NCI-H128 (cell line): ENCODE measurements at regions not wholly inside any gene's neighbourhood (a gene's known extent, or its start where the extent isn't known, plus 50 kb on each side); places are given as distances from the start of the nearest gene placed in this dataset.
"Not testable (repeated sequence)": the region's sequence is repeated elsewhere in the genome, so short reads cannot be mapped to it uniquely, and the experiment has no call there.

ENCODE experiments used
- DNase-seq: peaks from one replicate; lab custom pipeline; 2025; ENCODE audit not compliant: unreplicated experiment; lab: John Stamatoyannopoulos, UW

DNA sequence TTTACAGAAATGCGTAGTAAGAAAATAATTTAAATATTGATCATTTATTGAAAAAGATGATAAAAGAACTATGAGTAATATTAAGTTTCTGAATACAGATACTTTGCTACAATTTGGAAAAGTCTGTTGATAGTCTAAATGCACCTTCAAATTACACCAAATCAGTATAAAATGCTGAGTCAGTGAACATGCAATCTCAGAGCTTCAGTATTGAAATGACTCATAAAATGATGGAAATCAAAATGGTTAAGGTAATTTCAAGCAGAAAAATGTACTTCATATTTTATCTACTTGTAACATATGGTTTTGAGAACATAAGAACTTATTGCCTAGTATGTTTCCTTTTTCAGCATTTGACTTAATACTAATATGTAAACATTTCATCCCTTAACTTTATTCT, 448.2 kb downstream of the PCDH10 start:
- DNase-seq, result no peak

DNA sequence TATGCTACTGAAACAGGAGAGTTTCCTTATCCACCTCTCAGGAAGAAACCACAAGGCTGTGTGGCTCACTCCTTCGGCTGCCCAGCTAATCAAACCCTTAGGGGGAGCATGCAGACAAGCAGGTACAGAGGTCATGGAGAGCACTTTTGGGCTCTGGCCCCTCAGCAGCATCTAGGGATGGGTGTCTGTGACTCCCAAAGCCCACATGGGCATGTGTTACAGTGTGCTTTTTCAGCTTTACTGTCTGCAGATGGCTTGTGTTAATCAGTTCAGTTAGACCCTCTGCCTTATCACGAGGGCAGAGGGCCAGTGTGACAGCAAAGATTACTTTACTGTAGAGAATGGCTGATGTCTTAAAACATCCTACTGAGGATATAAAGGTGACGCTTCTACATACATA, 447.4 kb downstream of the PCDH10 start:
- DNase-seq, result no peak

DNA sequence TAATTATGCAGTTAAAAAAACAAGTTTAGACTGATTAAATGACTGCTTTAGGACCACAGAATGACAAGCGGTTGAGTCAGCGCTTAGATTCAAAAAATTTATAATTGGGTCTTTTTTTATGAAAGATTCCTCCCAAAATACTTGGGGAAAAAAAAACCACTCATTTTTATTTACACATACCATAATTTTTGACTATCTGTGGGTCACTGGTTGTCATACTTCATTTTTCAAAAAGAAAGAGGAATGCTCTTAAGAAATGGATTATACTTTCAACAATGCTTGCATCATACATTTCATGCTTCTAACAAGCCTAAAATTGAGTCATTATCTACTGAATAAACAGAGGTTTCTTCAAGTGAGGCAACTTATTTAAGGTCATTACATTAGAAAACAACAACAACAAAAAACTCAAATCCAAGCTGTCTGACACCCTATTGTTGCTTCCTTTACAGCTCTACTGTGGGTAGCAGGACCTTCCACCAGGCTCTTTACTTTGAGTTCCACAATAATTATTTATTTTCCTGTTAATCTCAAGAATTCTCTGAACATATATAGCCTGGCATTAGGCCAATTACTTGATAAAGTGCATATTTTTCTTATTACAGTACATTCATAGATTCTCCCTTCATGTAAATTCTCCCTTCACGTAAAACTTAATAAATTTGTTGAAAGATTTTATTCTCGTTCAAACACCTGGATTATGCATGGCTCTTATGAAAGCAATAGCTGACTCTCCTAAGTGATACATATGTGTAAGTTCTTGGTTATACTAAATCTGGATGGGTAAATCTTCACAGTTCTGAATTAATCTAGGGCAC, 445.5 kb downstream of the PCDH10 start:
- DNase-seq, result no peak

- DNase-seq, result no peak
These were observed 444.7 kb downstream of the PCDH10 start for GRCh38 chr4:133593764-133594163.

GRCh38 chr4:133592591-133592990, 443.5 kb downstream of the PCDH10 start:
- DNase-seq, result no peak

DNA sequence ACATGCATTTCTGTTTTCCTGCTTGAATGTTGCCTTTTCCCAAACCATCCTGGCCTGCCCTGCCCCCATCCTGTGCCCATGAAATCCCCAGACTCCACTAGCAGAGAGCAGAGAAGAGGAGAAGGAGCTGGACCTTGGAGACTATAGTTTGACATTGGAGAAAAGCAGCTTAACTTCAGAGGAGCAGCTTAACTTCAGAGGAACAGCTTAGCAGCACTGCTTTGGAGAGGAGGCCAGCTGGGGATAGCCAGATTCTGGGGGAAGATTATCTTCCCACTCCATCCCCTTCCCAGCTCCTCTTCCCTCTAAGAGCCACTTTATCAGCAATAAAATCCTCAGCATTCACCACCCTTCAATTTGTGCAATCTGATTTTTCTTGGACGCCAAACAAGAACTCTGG, 443.0 kb downstream of the PCDH10 start:
- DNase-seq, result no peak

GRCh38 chr4:133588306-133588705, 439.2 kb downstream of the PCDH10 start:
- DNase-seq, result no peak

DNA sequence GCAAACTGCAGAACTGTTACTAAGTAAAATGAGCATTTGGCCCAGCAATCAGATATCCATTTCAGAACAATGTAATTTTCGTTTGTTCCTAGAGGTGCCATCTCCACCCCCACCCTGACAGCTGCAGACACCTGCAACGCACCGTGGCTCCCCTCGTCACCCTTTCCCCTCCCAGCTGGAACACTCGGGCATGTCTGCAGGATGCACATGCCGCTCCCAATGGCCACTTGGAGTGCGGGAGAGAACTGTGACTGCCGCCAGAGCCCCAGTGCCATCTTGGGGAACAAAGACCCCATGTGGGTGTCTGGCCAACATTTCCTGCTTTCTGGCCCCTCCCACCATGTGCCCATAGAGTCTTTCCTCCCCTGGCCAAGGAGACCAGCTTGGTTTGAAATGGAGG, 436.2 kb downstream of the PCDH10 start:
- DNase-seq, result no peak

DNA sequence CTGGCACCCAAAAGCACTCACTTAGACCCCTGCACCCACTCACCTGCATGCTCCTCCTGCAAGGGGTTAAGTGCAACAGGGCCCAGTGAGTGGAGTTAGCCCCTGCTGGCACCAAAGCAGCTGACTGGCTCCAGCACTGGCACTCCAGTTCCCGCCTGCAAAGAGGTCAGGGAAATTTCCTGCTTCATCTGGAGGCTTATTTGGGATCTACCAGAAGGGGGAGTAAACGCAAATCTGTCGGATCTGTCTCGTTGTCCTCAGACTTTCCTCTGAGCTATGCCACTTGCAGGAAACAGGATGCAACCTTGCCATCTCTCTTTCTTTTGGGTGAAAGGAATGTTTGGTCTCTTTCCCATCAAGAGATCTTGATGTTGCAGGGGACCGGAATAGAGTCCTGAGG, 435.6 kb downstream of the PCDH10 start:
- DNase-seq, result no peak

DNA sequence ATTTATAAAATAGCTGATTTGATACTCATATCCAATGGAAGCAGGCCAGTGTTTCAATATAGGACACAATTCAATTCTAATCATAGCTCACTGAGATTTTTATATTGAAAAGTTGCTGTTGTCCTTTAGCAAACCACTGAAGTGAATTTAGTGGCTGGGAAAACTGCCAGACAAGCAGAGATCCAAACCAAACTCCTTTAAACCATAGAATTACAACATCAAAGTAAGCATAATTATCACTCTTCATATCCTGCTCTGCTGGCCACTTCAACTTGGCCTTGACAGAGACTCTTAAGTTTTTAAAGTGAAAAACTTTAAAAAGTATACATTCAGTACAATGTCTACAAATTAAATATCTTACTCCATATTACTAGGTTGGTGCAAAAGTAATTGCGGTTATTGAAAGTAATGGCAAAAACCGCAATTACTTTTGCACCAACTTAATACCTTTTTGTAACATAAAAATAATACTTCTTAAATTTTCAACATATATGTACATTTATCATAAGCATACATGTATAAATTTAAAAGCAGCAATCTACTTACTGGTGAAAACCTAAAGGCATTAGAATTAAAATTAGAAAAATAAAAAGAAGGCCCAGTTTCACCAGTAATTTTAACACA, 433.0 kb downstream of the PCDH10 start:
- DNase-seq, result no peak

- DNase-seq, result no peak
These were observed 425.2 kb downstream of the PCDH10 start for GRCh38 chr4:133574248-133574647.

GRCh38 chr4:133565379-133565778, 416.3 kb downstream of the PCDH10 start:
- peak; percentile 0 for DNase-seq

DNA sequence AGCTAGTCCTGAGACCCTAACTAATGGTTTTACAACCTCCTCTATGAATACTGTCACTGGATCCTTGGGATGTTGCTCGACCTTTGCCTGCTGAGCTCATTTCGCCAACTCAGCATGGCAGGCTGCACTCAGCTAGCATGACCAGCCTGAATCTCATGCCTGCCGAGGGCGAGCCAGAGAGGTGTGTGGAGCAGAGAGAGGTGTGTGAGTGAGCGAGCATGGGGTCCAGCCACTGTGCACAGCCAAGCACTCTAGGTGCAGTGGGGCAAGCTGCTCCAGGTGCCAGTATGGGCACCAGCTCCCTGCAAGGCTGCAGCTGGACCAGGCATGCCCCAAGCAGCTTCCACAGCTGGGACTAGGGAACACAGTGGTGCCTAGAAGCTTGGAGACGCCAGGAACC, 410.9 kb downstream of the PCDH10 start:
- no peak for DNase-seq

DNA sequence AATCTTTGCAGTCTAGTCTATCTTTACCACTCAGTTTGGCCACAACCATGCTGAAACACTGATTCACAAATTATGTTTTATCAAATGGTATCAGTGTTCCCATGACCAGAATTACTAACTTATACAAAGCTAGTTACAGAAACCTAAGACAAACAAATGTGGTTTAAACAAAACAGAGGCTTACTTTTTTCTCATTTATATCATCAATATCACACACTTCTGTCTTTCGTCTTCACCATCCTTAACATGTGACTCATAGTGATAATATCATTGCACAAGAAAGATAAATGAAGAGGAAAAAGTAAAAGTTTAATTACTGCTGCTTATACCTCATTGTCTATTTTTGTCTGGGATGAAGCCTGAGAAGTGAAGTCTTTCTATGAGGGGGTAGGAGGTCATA, 406.6 kb downstream of the PCDH10 start:
- DNase-seq, result no peak

DNA sequence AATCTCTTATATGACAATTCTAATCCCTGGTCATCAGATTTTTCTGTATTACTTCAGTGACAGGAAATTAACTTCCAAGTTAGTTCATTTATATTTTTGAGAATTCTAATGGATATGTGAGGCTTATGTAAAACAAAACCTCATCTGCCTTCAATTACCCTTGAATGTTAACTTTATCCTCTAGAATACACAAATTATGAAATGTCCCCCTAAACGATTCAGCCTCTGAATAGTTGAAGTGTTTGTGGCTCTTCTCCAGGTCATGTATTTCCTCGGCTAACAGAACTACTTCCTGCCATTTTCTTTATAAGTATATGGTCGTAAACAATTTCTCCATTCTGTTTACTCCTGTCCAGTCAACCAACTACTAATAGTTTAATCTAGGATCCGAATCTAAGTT, 401.3 kb downstream of the PCDH10 start:
- DNase-seq, result no peak

GRCh38 chr4:133544097-133544496, 395.0 kb downstream of the PCDH10 start:
- no peak for DNase-seq

- no peak for DNase-seq
These were observed 388.7 kb downstream of the PCDH10 start for GRCh38 chr4:133537780-133538281.

GRCh38 chr4:133534224-133534623, 385.1 kb downstream of the PCDH10 start:
- not testable (repeated sequence) for DNase-seq

DNA sequence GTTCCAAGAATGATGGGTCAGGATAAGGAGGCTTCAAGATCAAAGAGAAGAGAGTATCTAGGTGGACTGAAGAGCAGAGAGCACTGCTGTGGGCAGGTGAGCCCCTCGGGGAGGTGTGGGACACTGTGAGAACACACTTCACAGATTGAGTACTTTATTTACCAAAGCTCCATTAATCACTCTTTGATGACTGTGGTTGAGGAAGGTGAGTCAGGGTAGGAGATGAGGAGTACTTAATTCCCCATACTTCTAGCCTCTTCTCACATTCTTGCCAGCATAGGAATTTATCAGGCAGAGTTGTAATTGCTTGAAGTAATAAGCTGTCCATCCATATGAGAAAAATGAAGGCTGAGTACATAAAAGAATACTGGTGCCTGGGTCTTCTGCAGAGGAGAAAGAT, 375.3 kb downstream of the PCDH10 start:
- no peak for DNase-seq

GRCh38 chr4:133513901-133514300, 364.8 kb downstream of the PCDH10 start:
- no peak for DNase-seq

DNA sequence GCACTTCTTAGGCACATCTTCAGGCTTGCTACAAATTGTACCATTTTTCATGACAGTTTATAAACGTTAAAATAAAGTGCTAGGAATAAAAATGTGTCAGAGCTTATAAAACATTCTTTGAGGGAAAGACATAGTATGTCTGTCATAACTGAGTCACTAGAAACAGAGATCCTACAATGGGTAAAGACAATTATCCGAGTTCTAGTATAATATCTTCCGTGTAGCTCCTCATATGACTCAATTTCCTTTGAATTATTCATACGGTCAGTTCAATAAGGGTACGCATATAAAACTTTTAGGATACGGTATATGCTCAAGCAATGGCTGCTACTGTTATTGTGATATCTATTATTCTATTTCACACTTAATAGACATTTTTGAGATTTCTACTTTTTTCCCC, 349.1 kb downstream of the PCDH10 start:
- no peak for DNase-seq

GRCh38 chr4:133493776-133494175, 344.7 kb downstream of the PCDH10 start:
- DNase-seq, result no peak

GRCh38 chr4:133493241-133493640, 344.1 kb downstream of the PCDH10 start:
- no peak for DNase-seq
